Right cardiac atrium (tissue), 5 donors: ENCODE measurements at regions not wholly inside any gene's neighbourhood (a gene's known extent, or its start where the extent isn't known, plus 50 kb on each side); places are given as distances from the start of the nearest gene placed in this dataset.

Experiments
- ATAC-seq, 2 donors: fragments of 200-7000 bp; cut with Tn5 transposase; one replicate each; pipeline versions ENCODE4 v1.8.0 to v1.9.1; 2020; ENCODE audit warnings: moderate library complexity in 2 of 2, mild to moderate bottlenecking in 1 of 2
- DNase-seq, 3 donors: peaks; one replicate each; pipeline ENCODE4 v3.0.0-alpha.2; 2020
- H3K27ac ChIP-seq: one replicate; pipeline ENCODE4 v1.5.1; 2013; ENCODE audit warnings: mild to moderate bottlenecking, low read length, control low read depth, moderate library complexity
- H3K27me3 ChIP-seq: one replicate; pipeline ENCODE4 v1.6.1; 2013; ENCODE audit not compliant: control insufficient read depth, insufficient read depth
- H3K4me1 ChIP-seq: one replicate; pipeline ENCODE4 v1.6.1; 2013; ENCODE audit warnings: low read length; ENCODE audit not compliant: control insufficient read depth, insufficient read depth
- H3K4me3 ChIP-seq: one replicate; pipeline ENCODE4 v1.5.1; 2013; ENCODE audit warnings: low read length, control low read depth
- H3K9me3 ChIP-seq: one replicate; pipeline ENCODE4 v1.6.1; 2013; ENCODE audit warnings: low read length; ENCODE audit not compliant: control insufficient read depth
- WGBS: extraction: QIAGEN DNeasy Blood & Tissue Kit; methylation state at CpG from one replicate; pipeline ENCODE4 v1.1.7; 2013; 5-methylcytosine and 5-hydroxymethylcytosine counted together
- intact Hi-C, 4 donors: fragments of 100-400 bp; cut with DNase I; formaldehyde crosslinking; loops; one replicate each; pipeline versions ENCODE4 v1.11.0 to v1.14.0; 2022 to 2023
- donor health status: healthy with polysubstance abuse.
- donor health status: DM: no; HTN: yes; CAD: no.
- donor health status: DM: no; HTN: no; CAD: no.
- donor health status: DM: no; HTN: yes; CAD: no; lungs with severe emphysema.
- donor health status: DM: yes; HTN: yes; CAD: no.

DNA sequence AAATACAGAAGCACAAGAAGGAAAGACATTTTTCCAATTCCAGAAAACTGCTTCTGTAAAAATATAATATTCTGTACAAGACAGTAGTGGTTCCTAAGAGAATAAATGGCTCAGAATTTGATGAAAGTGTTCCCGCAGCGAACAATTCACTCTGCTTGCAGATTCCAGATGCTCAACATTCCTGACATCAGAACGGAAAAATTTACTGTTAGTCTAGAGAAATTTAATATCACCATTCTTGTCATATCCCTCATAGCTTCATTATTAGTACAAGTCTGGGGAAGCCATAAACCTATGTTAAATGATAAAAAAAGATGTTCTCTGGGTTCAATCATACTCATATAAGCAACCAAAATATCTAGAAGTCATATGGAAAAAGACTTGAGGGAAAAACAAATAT, 83.6 kb downstream of the MPP7 start:
- no peak for DNase-seq
- H3K4me1 ChIP-seq = peaks cover 2% of the 10 kb centered on the region
- WGBS = 71% methylated on average over 3 of the region's 3 CpGs
- H3K27me3 ChIP-seq = no peaks in the 10 kb centered on the region
- no peak overlapping the region for H3K4me3 ChIP-seq
- H3K9me3 ChIP-seq = no peaks in the 10 kb centered on the region
- intact Hi-C loops = no loop called here
- H3K27ac ChIP-seq = no peak overlapping the region
- no peak for ATAC-seq

DNA sequence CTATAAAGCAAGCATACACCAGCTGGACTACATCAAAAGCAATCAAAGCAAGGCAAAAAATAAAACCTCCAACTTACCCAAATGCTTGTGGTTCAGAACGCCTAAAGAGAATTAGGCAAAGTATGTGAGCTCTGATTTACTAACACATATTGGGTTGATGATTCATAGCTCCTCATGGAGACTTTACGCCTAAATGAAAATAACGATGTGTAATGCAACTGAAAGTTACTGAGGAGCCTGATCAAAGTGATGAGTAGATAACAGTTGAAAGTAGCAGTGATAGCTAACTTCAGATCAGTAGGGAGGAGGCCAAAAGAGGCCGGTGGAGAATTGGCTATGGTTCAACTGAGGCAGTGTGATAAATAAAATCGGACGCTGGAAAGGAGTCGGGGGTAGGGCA, 85.0 kb downstream of the MPP7 start:
- intact Hi-C loops = no loop called here
- Histone ChIP-seq H3K27me3 (no peaks in the 10 kb centered on the region), H3K4me1 (peaks cover 2% of the 10 kb centered on the region), H3K27ac (no peak overlapping the region), H3K9me3 (no peaks in the 10 kb centered on the region), H3K4me3 (no peak overlapping the region)
- 52% methylated on average over 7 of the region's 7 CpGs for whole genome bisulfite sequencing
- DNase-seq (no peak), ATAC-seq (no peak)

DNA sequence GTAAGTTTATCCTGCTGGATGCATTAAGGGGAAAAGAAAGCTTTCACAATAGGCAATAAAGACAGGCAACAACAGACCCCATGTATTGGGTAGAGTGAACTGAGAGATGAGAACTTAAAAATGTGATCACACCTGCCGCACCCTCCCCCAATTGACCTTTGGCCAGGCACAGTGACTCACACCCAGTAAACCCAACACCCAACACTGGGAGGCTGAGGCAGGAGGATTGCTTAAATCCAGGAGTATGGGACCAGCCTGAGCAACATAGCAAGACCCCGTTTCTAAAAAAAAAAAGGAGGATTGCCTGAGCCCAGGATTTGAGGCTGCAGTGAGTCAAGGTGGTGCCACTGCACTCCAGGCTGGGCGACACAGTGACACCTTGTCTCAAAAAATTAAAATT, 86.9 kb downstream of the MPP7 start:
- no peak overlapping the region for H3K27ac ChIP-seq
- WGBS = 62% methylated on average over 3 of the region's 3 CpGs
- H3K4me1 ChIP-seq = peaks cover 2% of the 10 kb centered on the region
- DNase-seq = no peak
- ATAC-seq = no peak
- H3K4me3 ChIP-seq = no peak overlapping the region
- no peaks in the 10 kb centered on the region for H3K9me3 ChIP-seq
- intact Hi-C loops = no loop called here
- H3K27me3 ChIP-seq = no peaks in the 10 kb centered on the region

DNA sequence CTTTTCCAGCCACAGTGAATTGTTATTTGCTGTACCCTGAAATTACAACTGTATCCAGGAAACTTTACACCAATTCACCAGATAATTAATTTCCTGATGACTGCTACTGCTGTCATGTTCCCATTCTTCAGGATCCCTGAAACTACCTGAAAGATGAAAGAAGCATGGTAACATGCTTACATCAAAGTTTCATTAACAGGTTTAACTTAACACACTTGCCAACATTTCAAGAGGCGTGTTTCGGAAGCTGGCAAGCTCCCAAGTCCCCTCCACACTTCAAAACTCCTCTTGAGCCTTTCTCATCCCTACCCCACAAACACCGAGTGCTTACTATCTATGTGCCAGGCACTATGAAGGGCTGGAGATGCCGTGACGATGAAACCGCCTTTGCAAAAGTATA, 88.6 kb downstream of the MPP7 start:
- DNase-seq (no peak), ATAC-seq (no peak)
- no peak overlapping the region for H3K27ac ChIP-seq
- H3K4me3 ChIP-seq = no peak overlapping the region
- intact Hi-C loops = no loop called here
- no peaks in the 10 kb centered on the region for H3K27me3 ChIP-seq
- peaks cover 2% of the 10 kb centered on the region for H3K4me1 ChIP-seq
- WGBS = 56% methylated on average over 6 of the region's 6 CpGs
- H3K9me3 ChIP-seq = no peaks in the 10 kb centered on the region

DNA sequence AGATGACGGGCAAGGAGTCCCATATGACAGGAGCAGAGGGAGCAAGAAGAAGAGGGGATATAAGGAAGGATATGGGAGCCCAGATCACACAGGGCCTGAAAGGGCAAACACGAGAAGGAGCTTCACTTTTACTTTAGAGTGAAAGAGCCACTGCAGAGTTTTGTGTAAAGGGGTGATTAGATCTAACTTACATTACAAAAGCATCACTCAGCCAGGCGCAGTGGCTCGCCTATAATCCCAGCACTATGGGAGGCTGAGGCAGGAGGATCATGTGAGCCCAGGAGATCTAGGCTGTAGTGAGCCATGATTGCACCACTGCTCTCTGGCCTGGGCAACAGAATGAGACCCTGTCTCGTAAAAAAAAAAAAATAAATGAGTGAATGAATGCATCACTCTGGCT, 91.1 kb downstream of the MPP7 start:
- DNase-seq (no peak), ATAC-seq (no peak)
- intact Hi-C loops = no loop called here
- Histone ChIP-seq H3K9me3 (no peaks in the 10 kb centered on the region), H3K4me3 (no peak overlapping the region), H3K4me1 (no peaks in the 10 kb centered on the region), H3K27me3 (no peaks in the 10 kb centered on the region), H3K27ac (no peak overlapping the region)
- WGBS = 91% methylated on average over 5 of the region's 5 CpGs

DNA sequence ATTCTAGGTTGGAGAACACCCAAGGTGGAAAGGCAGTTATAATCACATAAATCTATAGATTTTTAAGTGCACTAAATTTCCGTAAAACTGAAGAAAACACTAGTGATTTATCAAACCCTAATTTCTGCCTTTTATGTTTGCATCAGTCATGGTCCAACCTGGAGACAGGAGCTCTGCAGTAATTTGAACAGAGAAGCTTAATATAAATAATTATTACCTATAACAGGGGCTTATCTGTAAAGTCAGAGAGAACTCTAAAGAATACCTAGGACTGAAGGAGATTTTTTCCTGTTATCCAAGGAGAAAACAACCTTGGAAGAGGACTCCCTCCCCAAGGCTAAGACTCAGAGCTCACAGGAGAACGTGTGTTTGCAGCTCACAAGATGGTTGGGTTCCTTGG, 95.1 kb downstream of the MPP7 start:
- intact Hi-C loops = no loop called here
- 90% methylated on average over 2 of the region's 2 CpGs for WGBS
- no peaks in the 10 kb centered on the region for H3K4me1 ChIP-seq
- no peak for ATAC-seq
- no peak overlapping the region for H3K4me3 ChIP-seq
- no peak overlapping the region for H3K27ac ChIP-seq
- no peaks in the 10 kb centered on the region for H3K9me3 ChIP-seq
- no peak for DNase-seq
- H3K27me3 ChIP-seq = no peaks in the 10 kb centered on the region

DNA sequence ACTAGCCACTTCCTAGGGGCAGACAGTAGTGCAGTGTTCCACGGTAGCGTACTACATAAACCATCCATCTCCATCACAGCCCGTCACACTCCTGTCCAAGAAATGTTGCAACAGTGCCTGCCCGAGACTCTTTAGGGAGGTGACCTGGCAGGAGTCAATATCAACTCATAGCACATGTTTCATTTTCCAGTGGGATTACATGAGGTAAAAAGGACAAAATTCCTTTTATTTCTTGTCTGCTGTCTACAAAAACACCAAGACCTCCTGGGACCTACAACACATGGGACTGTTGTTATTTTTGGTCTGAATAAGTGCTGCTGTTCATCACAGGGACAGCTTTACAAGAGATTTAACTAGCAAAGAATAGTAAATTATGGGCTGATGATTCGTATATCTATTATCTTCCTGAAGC, 99.9 kb downstream of the MPP7 start:
- Histone ChIP-seq H3K9me3 (no peaks in the 10 kb centered on the region), H3K4me1 (no peaks in the 10 kb centered on the region), H3K27me3 (no peaks in the 10 kb centered on the region), H3K27ac (no peak overlapping the region), H3K4me3 (no peak overlapping the region)
- DNase-seq = peak; percentile 61 to 79 (median 62)
- peak; percentile 92 to 97 for ATAC-seq
- 48% methylated on average over 5 of the region's 5 CpGs for WGBS
- intact Hi-C loops = no loop called here

DNA sequence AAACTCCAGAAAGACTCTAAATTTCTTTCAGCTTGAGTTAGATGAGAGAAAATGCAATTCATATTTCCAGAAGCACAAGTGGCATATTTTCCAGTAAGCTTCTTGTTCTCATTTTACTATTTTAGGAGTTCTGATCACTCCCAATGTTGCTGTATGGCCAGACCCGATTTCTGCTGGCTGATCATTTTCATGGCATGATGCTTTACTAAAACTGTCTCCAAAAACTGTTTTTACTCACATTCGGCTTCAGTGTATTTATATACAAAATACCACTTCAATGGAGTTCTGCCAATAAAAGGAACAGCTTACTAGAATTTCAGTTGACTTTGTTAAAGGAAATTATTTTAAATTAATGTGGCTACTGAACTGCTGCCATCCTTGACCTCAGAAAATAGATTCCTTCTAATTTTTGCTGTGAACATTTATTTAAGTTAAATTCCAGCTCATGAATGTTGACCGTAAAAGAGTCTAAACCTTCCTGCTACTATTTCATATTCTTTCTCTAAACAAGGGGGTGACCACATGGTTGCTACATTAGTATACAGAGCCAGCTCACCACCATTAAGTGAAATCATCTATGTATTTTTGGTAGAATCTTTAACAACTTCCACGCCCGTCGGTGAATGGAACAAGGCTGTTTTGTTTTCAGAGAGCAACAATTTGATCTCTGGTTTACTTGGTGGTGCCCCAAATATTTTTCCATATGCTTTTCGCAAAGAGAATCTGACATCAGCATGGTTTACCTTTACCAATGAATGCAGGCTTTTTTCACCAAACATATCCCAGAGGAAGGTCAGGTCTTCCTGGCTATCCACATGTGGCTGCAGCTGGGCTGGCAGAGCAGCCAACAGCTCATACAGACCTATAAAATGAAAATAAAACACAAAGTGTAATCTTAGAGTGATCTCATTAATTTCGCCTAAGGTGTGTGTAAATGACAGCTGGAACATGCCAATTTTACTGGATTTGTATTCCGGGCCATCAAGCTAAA, 101.2 kb downstream of the MPP7 start:
- intact Hi-C loops = no loop called here
- Histone ChIP-seq H3K27ac (no peak overlapping the region), H3K27me3 (no peaks in the 10 kb centered on the region), H3K9me3 (no peaks in the 10 kb centered on the region), H3K4me3 (no peak overlapping the region), H3K4me1 (no peaks in the 10 kb centered on the region)
- peak in 1 of 3 donors; percentile 25 for DNase-seq
- WGBS = 67% methylated on average over 9 of the region's 9 CpGs
- ATAC-seq = no peak

DNA sequence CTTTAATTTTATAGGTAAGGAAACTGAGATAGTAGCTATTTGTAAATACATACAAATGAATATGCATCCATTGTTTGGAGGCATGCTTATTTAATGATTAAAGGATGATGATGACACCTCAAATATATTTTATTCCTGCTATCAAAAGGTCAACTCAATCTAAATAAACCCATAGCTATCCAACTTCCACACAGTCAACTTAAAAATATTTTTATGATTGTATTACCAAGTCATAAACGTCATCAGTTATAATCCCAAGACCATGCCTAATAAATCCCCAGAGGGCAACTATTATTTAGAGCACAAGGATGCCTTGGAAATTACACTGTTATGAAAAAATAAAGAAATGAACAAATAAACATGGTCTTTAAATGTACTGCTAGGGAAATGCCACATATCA, 102.1 kb downstream of the MPP7 start:
- H3K4me1 ChIP-seq = no peaks in the 10 kb centered on the region
- H3K27me3 ChIP-seq = no peaks in the 10 kb centered on the region
- DNase-seq (no peak), ATAC-seq (no peak)
- WGBS = 49% methylated on average over 1 of the region's 1 CpG
- H3K4me3 ChIP-seq = no peak overlapping the region
- no peaks in the 10 kb centered on the region for H3K9me3 ChIP-seq
- no peak overlapping the region for H3K27ac ChIP-seq
- intact Hi-C loops = no loop called here

DNA sequence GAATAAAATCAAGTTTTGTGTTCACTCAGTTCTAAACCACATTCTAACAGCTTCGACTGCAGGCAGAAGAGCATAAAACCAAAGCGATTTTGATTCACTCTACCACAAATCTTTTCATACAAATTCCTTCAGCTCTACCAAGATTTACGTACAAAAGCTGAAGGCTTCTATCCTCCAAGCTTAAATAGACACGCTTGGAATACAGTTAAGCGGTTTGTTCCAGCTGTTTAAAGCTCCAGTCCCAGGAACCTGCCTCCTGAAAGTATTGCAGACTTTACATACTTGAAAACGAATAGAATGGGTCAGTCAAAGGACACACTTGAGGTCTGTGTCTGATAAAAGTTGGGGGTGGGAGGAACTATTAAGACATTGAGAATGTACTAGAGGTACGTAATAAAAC, 102.9 kb downstream of the MPP7 start:
- H3K27me3 ChIP-seq = no peaks in the 10 kb centered on the region
- 84% methylated on average over 7 of the region's 7 CpGs for WGBS
- ATAC-seq (no peak), DNase-seq (no peak)
- H3K9me3 ChIP-seq = no peaks in the 10 kb centered on the region
- H3K27ac ChIP-seq = no peak overlapping the region
- intact Hi-C loops = no loop called here
- H3K4me3 ChIP-seq = no peak overlapping the region
- no peaks in the 10 kb centered on the region for H3K4me1 ChIP-seq

DNA sequence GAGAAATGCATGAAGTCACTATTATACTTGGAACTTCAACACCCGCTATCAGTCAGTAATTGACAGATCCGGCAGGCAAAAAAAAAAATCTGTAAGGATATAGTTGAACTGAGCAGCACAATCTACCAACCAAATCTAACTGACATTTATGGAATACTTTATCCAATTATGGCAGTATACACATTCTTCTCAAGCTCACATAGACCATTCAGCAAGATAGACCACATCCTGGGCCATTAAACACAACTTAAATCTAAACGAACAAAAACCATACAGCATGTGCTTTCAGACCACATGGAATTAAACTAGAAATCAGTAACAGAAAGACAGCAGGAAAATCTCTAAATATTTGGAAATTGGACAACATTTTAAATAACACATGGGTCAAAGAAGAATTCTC, 112.7 kb downstream of the MPP7 start:
- no peak for DNase-seq
- H3K9me3 ChIP-seq = no peaks in the 10 kb centered on the region
- no peak overlapping the region for H3K4me3 ChIP-seq
- H3K4me1 ChIP-seq = no peaks in the 10 kb centered on the region
- no peaks in the 10 kb centered on the region for H3K27me3 ChIP-seq
- no peak for ATAC-seq
- intact Hi-C loops = no loop called here
- WGBS = 75% methylated on average over 3 of the region's 3 CpGs
- H3K27ac ChIP-seq = no peak overlapping the region
